ENCODE measurements at regions not wholly inside any gene's neighbourhood (a gene's known extent, or its start where the extent isn't known, plus 50 kb on each side); places are given as distances from the start of the nearest gene placed in this dataset.

DNA sequence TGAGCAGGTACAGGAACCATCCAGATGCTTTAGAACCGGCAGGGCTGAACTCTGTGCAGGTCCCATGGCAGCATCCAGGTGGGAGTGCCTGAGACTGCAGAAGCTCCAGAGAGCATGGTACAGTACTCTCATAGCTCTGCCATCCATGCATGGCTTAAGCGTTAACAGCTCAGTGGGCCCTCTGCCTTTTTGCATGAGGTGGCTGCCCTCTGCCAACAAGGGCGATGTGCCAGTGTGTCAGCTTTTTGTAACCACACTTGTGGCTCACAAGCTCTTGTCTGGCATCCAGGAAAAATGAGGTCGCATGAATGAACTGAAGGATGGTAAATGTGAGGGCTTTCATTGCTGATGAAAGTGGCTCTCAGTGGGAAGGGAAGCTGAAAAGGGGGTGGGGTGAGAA, 950.1 kb downstream of the DIPK2A start:
- TF ChIP-seq, protein P1, sequence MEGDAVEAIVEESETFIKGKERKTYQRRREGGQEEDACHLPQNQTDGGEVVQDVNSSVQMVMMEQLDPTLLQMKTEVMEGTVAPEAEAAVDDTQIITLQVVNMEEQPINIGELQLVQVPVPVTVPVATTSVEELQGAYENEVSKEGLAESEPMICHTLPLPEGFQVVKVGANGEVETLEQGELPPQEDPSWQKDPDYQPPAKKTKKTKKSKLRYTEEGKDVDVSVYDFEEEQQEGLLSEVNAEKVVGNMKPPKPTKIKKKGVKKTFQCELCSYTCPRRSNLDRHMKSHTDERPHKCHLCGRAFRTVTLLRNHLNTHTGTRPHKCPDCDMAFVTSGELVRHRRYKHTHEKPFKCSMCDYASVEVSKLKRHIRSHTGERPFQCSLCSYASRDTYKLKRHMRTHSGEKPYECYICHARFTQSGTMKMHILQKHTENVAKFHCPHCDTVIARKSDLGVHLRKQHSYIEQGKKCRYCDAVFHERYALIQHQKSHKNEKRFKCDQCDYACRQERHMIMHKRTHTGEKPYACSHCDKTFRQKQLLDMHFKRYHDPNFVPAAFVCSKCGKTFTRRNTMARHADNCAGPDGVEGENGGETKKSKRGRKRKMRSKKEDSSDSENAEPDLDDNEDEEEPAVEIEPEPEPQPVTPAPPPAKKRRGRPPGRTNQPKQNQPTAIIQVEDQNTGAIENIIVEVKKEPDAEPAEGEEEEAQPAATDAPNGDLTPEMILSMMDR (IDR thresholded peaks at IDR 0.05), result no peak
- TF ChIP-seq POLR2A (IDR thresholded peaks at IDR 0.05), result no peak

Measured in sigmoid colon (tissue), 3 donors.